NCI-H82 (cell line): ENCODE measurements at regions not wholly inside any gene's neighbourhood (a gene's known extent, or its start where the extent isn't known, plus 50 kb on each side); places are given as distances from the start of the nearest gene placed in this dataset.
"Not testable (repeated sequence)": the region's sequence is repeated elsewhere in the genome, so short reads cannot be mapped to it uniquely, and the experiment has no call there.

ENCODE experiments used
- DNase-seq: peaks from one replicate; lab custom pipeline; 2025; lab: John Stamatoyannopoulos, UW

GRCh38 chr11:96697466-96697865 lies 307.7 kb downstream of the JRKL start:
- DNase-seq, result no peak

- DNase-seq, result no peak
Observed at GRCh38 chr11:96704847-96705246, 315.0 kb downstream of the JRKL start.

GRCh38 chr11:96706761-96707160 lies 316.9 kb downstream of the JRKL start:
- no peak for DNase-seq

- DNase-seq, result no peak
Observed at GRCh38 chr11:96707273-96707672, 317.5 kb downstream of the JRKL start.

GRCh38 chr11:96708219-96708878 lies 318.5 kb downstream of the JRKL start:
- DNase-seq, result peak; percentile 23

- DNase-seq, result no peak
Observed at GRCh38 chr11:96713301-96713700, 323.5 kb downstream of the JRKL start.

- DNase-seq, result peak; percentile 70
Observed at GRCh38 chr11:96714689-96715088, 324.9 kb downstream of the JRKL start.

- no peak for DNase-seq
Observed at GRCh38 chr11:96715208-96715607, 325.4 kb downstream of the JRKL start.

- DNase-seq, result no peak
Observed at GRCh38 chr11:96736601-96737000, 346.8 kb downstream of the JRKL start.

- no peak for DNase-seq
Observed at GRCh38 chr11:96738311-96738710, 348.5 kb downstream of the JRKL start.

- no peak for DNase-seq
Observed at GRCh38 chr11:96741068-96741467, 351.3 kb downstream of the JRKL start.

GRCh38 chr11:96744697-96745096 lies 354.9 kb downstream of the JRKL start:
- no peak for DNase-seq

GRCh38 chr11:96748639-96749370 lies 359.0 kb downstream of the JRKL start:
- DNase-seq, result no peak

- not testable (repeated sequence) for DNase-seq
Observed at GRCh38 chr11:96751807-96752206, 362.0 kb downstream of the JRKL start.

- DNase-seq, result no peak
Observed at GRCh38 chr11:96752221-96752620, 362.4 kb downstream of the JRKL start.

GRCh38 chr11:96753997-96754396 lies 364.2 kb downstream of the JRKL start:
- DNase-seq, result no peak

- DNase-seq, result no peak
Observed at GRCh38 chr11:96755209-96755608, 365.4 kb downstream of the JRKL start.

- no peak for DNase-seq
Observed at GRCh38 chr11:96755752-96756151, 365.9 kb downstream of the JRKL start.

GRCh38 chr11:96758957-96759356 lies 369.1 kb downstream of the JRKL start:
- DNase-seq, result no peak

GRCh38 chr11:96760306-96760705 lies 370.5 kb downstream of the JRKL start:
- DNase-seq, result no peak

GRCh38 chr11:96760815-96761214 lies 371.0 kb downstream of the JRKL start:
- no peak for DNase-seq

GRCh38 chr11:96761451-96761850 lies 371.6 kb downstream of the JRKL start:
- no peak for DNase-seq

- no peak for DNase-seq
Observed at GRCh38 chr11:96763244-96763643, 373.4 kb downstream of the JRKL start.

- DNase-seq, result no peak
Observed at GRCh38 chr11:96778272-96778671, 388.5 kb downstream of the JRKL start.
